Urinary bladder (tissue), 3 donors: ENCODE measurements at regions not wholly inside any gene's neighbourhood (a gene's known extent, or its start where the extent isn't known, plus 50 kb on each side); places are given as distances from the start of the nearest gene placed in this dataset.

Experiments
- DNase-seq: peaks from one replicate; pipeline ENCODE4 v3.0.0-alpha.2; 2015; ENCODE audit errors: extremely low spot score
- H3K27ac ChIP-seq: one replicate; pipeline ENCODE4 v1.5.1; 2013; ENCODE audit warnings: low read depth, mild to moderate bottlenecking, moderate library complexity
- H3K36me3 ChIP-seq: one replicate; pipeline ENCODE4 v1.6.1; 2013; ENCODE audit warnings: mild to moderate bottlenecking, moderate library complexity; ENCODE audit not compliant: insufficient read depth
- H3K4me1 ChIP-seq: one replicate; pipeline ENCODE4 v1.6.1; 2013; ENCODE audit warnings: mild to moderate bottlenecking, moderate library complexity; ENCODE audit not compliant: insufficient read depth
- H3K4me3 ChIP-seq: one replicate; pipeline ENCODE4 v1.5.1; 2013; ENCODE audit warnings: low read depth, low read length
- WGBS: extraction: QIAGEN DNeasy Blood & Tissue Kit; methylation state at CpG from one replicate; pipeline ENCODE4 v1.1.7; 2013; 5-methylcytosine and 5-hydroxymethylcytosine counted together
- donor health status: healthy with polysubstance abuse.
- donor health status: healthy.

- DNase-seq = no peak
- Histone ChIP-seq H3K36me3 (no peaks in the 10 kb centered on the region), H3K27ac (no peak overlapping the region), H3K4me1 (no peaks in the 10 kb centered on the region), H3K4me3 (no peak overlapping the region)
Measured at GRCh38 chr18:53799134-53799533, 425.3 kb downstream of the MBD2 start.

- Histone ChIP-seq H3K27ac (no peak overlapping the region), H3K4me3 (no peak overlapping the region), H3K4me1 (no peaks in the 10 kb centered on the region), H3K36me3 (no peaks in the 10 kb centered on the region)
- no peak for DNase-seq
- 60% methylated on average over 1 of the region's 1 CpG for WGBS
Measured at GRCh38 chr18:53798516-53798915, 426.0 kb downstream of the MBD2 start.

GRCh38 chr18:53797998-53798495 lies 426.4 kb downstream of the MBD2 start:
- H3K4me3 ChIP-seq = no peak overlapping the region
- 55% methylated on average over 2 of the region's 2 CpGs for WGBS
- H3K36me3 ChIP-seq = no peaks in the 10 kb centered on the region
- DNase-seq = no peak
- H3K4me1 ChIP-seq = no peaks in the 10 kb centered on the region
- H3K27ac ChIP-seq = no peak overlapping the region

GRCh38 chr18:53796040-53796729 lies 428.3 kb downstream of the MBD2 start:
- H3K27ac ChIP-seq = no peak overlapping the region
- no peak overlapping the region for H3K4me3 ChIP-seq
- H3K36me3 ChIP-seq = no peaks in the 10 kb centered on the region
- H3K4me1 ChIP-seq = no peaks in the 10 kb centered on the region
- DNase-seq = no peak
- 91% methylated on average over 1 of the region's 1 CpG for WGBS

GRCh38 chr18:53795610-53796009 lies 428.9 kb downstream of the MBD2 start:
- H3K4me3 ChIP-seq = no peak overlapping the region
- DNase-seq = no peak
- H3K27ac ChIP-seq = no peak overlapping the region
- H3K4me1 ChIP-seq = no peaks in the 10 kb centered on the region
- no peaks in the 10 kb centered on the region for H3K36me3 ChIP-seq

- Histone ChIP-seq H3K36me3 (no peaks in the 10 kb centered on the region), H3K4me1 (no peaks in the 10 kb centered on the region), H3K27ac (no peak overlapping the region), H3K4me3 (no peak overlapping the region)
- WGBS = 82% methylated on average over 3 of the region's 3 CpGs
- no peak for DNase-seq
Measured at GRCh38 chr18:53795061-53795460, 429.4 kb downstream of the MBD2 start.

GRCh38 chr18:53792762-53793161 lies 431.7 kb downstream of the MBD2 start:
- no peak for DNase-seq
- Histone ChIP-seq H3K4me1 (no peaks in the 10 kb centered on the region), H3K4me3 (no peak overlapping the region), H3K27ac (no peak overlapping the region), H3K36me3 (no peaks in the 10 kb centered on the region)
- WGBS = 82% methylated on average over 4 of the region's 4 CpGs

GRCh38 chr18:53790786-53791185 lies 433.7 kb downstream of the MBD2 start:
- no peak overlapping the region for H3K4me3 ChIP-seq
- no peak overlapping the region for H3K27ac ChIP-seq
- H3K36me3 ChIP-seq = no peaks in the 10 kb centered on the region
- H3K4me1 ChIP-seq = no peaks in the 10 kb centered on the region
- DNase-seq = no peak

- Histone ChIP-seq H3K36me3 (no peaks in the 10 kb centered on the region), H3K27ac (no peak overlapping the region), H3K4me3 (no peak overlapping the region), H3K4me1 (no peaks in the 10 kb centered on the region)
- WGBS = 63% methylated on average over 4 of the region's 4 CpGs
- no peak for DNase-seq
Measured at GRCh38 chr18:53789376-53790247, 434.9 kb downstream of the MBD2 start.

GRCh38 chr18:53785811-53786210 lies 438.7 kb downstream of the MBD2 start:
- no peak for DNase-seq
- Histone ChIP-seq H3K36me3 (no peaks in the 10 kb centered on the region), H3K27ac (no peak overlapping the region), H3K4me3 (no peak overlapping the region), H3K4me1 (no peaks in the 10 kb centered on the region)

- DNase-seq = no peak
- Histone ChIP-seq H3K4me1 (no peaks in the 10 kb centered on the region), H3K4me3 (no peak overlapping the region), H3K36me3 (no peaks in the 10 kb centered on the region), H3K27ac (no peak overlapping the region)
- 75% methylated on average over 1 of the region's 1 CpG for WGBS
Measured at GRCh38 chr18:53784253-53784652, 440.2 kb downstream of the MBD2 start.

- 56% methylated on average over 1 of the region's 1 CpG for WGBS
Measured at GRCh38 chr18:53780666-53781065, 443.8 kb downstream of the MBD2 start.

GRCh38 chr18:53772293-53772692 lies 452.2 kb downstream of the MBD2 start:
- no peak overlapping the region for H3K4me3 ChIP-seq
- no peak for DNase-seq
- WGBS = 51% methylated on average over 2 of the region's 2 CpGs
- H3K4me1 ChIP-seq = no peaks in the 10 kb centered on the region
- no peak overlapping the region for H3K27ac ChIP-seq
- H3K36me3 ChIP-seq = no peaks in the 10 kb centered on the region

More at GRCh38 chr18:53780666-53781065, 443.8 kb downstream of the MBD2 start:
- DNase-seq = no peak
- H3K4me1 ChIP-seq = no peaks in the 10 kb centered on the region
- no peak overlapping the region for H3K27ac ChIP-seq
- no peaks in the 10 kb centered on the region for H3K36me3 ChIP-seq
- H3K4me3 ChIP-seq = no peak overlapping the region

GRCh38 chr18:53771664-53772063 lies 452.8 kb downstream of the MBD2 start:
- Histone ChIP-seq H3K4me1 (no peaks in the 10 kb centered on the region), H3K36me3 (no peaks in the 10 kb centered on the region), H3K27ac (no peak overlapping the region), H3K4me3 (no peak overlapping the region)
- DNase-seq = no peak
